GM18517 (cell line): ENCODE measurements at regions not wholly inside any gene's neighbourhood (a gene's known extent, or its start where the extent isn't known, plus 50 kb on each side); places are given as distances from the start of the nearest gene placed in this dataset.
"Not testable (repeated sequence)": the region's sequence is repeated elsewhere in the genome, so short reads cannot be mapped to it uniquely, and the experiment has no call there.

Experiments used
- ATAC-seq: cut with Tn5 transposase; IDR thresholded peaks from one replicate; pipeline ENCODE4 v1.9.1; 2021; ENCODE audit warnings: mild to moderate bottlenecking, moderate library complexity; ENCODE audit not compliant: unreplicated experiment

GRCh38 chr7:146057958-146058357 lies 58.6 kb upstream of the CNTNAP2 start:
- no peak for ATAC-seq

- no peak for ATAC-seq
Observed at GRCh38 chr7:146054909-146055308, 61.7 kb upstream of the CNTNAP2 start.

- ATAC-seq = no peak
Observed at GRCh38 chr7:146053492-146053891, 63.1 kb upstream of the CNTNAP2 start.

GRCh38 chr7:146043310-146043709 lies 73.3 kb upstream of the CNTNAP2 start:
- ATAC-seq = not testable (repeated sequence)

GRCh38 chr7:146028251-146028750 lies 88.3 kb upstream of the CNTNAP2 start:
- ATAC-seq = no peak

GRCh38 chr7:146027243-146027642 lies 89.4 kb upstream of the CNTNAP2 start:
- no peak for ATAC-seq

GRCh38 chr7:146022776-146023175 lies 93.8 kb upstream of the CNTNAP2 start:
- no peak for ATAC-seq

GRCh38 chr7:146019041-146020004 lies 97.3 kb upstream of the CNTNAP2 start:
- not testable (repeated sequence) for ATAC-seq

- not testable (repeated sequence) for ATAC-seq
Observed at GRCh38 chr7:146017366-146017765, 99.2 kb upstream of the CNTNAP2 start.

- not testable (repeated sequence) for ATAC-seq
Observed at GRCh38 chr7:146014154-146014553, 102.4 kb upstream of the CNTNAP2 start.

GRCh38 chr7:146008293-146008692 lies 108.3 kb upstream of the CNTNAP2 start:
- ATAC-seq = no peak

- no peak for ATAC-seq
Observed at GRCh38 chr7:146004805-146005204, 111.8 kb upstream of the CNTNAP2 start.

- peak; percentile 82 for ATAC-seq
Observed at GRCh38 chr7:146002431-146003078, 114.0 kb upstream of the CNTNAP2 start.

- no peak for ATAC-seq
Observed at GRCh38 chr7:146002008-146002407, 114.6 kb upstream of the CNTNAP2 start.

- ATAC-seq = no peak
Observed at GRCh38 chr7:146000882-146001281, 115.7 kb upstream of the CNTNAP2 start.

GRCh38 chr7:145989469-145989868 lies 127.1 kb upstream of the CNTNAP2 start:
- ATAC-seq = no peak

GRCh38 chr7:145986248-145986874 lies 130.2 kb upstream of the CNTNAP2 start:
- ATAC-seq = no peak

GRCh38 chr7:145978769-145979168 lies 137.8 kb upstream of the CNTNAP2 start:
- ATAC-seq = no peak

GRCh38 chr7:145959981-145960380 lies 156.6 kb upstream of the CNTNAP2 start:
- ATAC-seq = no peak

GRCh38 chr7:145957160-145957890 lies 159.3 kb upstream of the CNTNAP2 start:
- no peak for ATAC-seq

GRCh38 chr7:145951566-145951965 lies 165.0 kb upstream of the CNTNAP2 start:
- ATAC-seq = no peak
